ENCODE measurements at regions not wholly inside any gene's neighbourhood (a gene's known extent, or its start where the extent isn't known, plus 50 kb on each side); places are given as distances from the start of the nearest gene placed in this dataset.

DNA sequence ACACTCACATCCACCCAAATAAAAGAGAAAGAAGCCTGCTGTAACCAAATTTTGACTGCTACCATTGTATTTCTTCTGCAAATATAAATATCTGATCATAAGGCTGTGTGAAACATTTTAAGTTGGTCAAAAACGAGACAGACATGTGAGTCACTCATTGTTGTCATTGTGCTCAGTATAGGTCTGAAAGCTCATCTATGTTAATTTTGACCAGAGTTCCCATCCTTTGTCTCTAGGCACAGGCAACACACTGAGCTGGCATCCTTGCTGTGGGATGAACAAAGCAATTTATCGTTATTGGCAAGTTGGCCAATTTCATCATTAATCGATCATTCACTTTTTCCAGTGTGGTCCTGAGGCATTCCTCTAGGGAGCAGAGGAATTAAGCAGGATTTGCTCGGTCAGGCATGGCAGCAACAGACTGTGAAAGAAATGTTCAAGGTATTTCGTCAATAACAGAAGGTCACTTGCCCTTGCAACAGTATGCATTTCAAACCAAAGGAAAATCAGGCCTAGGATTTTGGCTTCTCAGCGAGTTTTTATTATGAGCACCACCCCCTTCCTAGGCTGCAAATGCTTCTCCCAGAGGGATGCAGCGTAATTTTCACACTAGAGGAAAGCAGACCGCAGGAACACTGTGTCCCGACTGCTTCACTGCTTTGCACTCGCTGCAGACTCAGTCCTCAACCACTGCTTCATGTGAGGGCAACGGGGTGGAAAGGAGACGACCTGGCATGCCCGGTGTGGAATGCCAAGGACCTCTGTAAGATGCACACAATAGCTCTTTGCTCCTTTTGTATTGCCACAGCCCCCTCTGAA is 87.9 kb upstream of the SMYD2 start:
- Histone ChIP-seq H2AFZ (ENCODE audit: low read depth, low read length) (no peak overlapping the region), H3K36me3 (ENCODE audit: insufficient read depth, low read length) (no peaks in the 10 kb centered on the region), H3K4me1 (ENCODE audit: insufficient read depth, low read length) (no peaks in the 10 kb centered on the region), H3K79me2 (ENCODE audit: insufficient read depth, low read length) (no peaks in the 10 kb centered on the region), H3K9me3 (ENCODE audit: insufficient read depth, low read length, severe bottlenecking) (no peaks in the 10 kb centered on the region), H3K4me2 (ENCODE audit: insufficient read depth, low read length) (no peak overlapping the region), H4K20me1 (ENCODE audit: insufficient read depth, low read length) (no peaks in the 10 kb centered on the region), H3K9ac (ENCODE audit: low read depth, low read length) (no peak overlapping the region), H3K27me3 (ENCODE audit: insufficient read depth, low read length, poor library complexity) (peaks cover 15% of the 10 kb centered on the region), H3K27ac (ENCODE audit: low read length) (no peak overlapping the region), H3K4me3 (ENCODE audit: low read depth in 1 of 2, low read length in 2 of 2) (no peak overlapping the region)
- TF ChIP-seq EZH2 (IDR thresholded peaks at IDR 0.05; ENCODE audit: borderline replicate concordance, low read depth, low read length, severe bottlenecking) = no peak
- TF ChIP-seq, protein P1, sequence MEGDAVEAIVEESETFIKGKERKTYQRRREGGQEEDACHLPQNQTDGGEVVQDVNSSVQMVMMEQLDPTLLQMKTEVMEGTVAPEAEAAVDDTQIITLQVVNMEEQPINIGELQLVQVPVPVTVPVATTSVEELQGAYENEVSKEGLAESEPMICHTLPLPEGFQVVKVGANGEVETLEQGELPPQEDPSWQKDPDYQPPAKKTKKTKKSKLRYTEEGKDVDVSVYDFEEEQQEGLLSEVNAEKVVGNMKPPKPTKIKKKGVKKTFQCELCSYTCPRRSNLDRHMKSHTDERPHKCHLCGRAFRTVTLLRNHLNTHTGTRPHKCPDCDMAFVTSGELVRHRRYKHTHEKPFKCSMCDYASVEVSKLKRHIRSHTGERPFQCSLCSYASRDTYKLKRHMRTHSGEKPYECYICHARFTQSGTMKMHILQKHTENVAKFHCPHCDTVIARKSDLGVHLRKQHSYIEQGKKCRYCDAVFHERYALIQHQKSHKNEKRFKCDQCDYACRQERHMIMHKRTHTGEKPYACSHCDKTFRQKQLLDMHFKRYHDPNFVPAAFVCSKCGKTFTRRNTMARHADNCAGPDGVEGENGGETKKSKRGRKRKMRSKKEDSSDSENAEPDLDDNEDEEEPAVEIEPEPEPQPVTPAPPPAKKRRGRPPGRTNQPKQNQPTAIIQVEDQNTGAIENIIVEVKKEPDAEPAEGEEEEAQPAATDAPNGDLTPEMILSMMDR (IDR thresholded peaks at IDR 0.05; ENCODE audit: borderline replicate concordance, extremely low read depth, low read length, poor library complexity, severe bottlenecking) = no peak
- DNase-seq (no peak), ATAC-seq (ENCODE audit: insufficient read depth, low read depth) (no peak)

DNA sequence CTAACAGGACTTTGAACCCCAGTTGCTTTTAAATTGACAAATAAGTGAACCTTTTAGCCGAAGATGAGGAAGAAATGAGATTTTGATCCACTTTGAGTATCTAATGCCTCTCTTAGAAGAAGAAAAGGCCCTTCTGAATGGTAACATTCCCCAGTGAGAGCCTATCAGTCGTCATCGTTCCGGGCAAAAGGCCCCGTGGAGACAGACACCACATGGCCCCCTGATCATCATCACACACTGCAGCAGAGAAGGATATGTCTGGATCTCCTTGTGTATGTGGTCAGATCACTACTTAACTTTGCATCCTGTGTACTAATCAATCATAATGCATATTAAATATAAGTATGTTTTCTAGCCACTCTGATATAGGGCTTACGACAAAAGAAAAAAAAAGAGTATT is 87.3 kb upstream of the SMYD2 start:
- H3K36me3 ChIP-seq (ENCODE audit: insufficient read depth, low read length) = no peaks in the 10 kb centered on the region
- H3K9me3 ChIP-seq (ENCODE audit: insufficient read depth, low read length, severe bottlenecking) = no peaks in the 10 kb centered on the region
- H3K4me2 ChIP-seq (ENCODE audit: insufficient read depth, low read length) = no peak overlapping the region
- ATAC-seq (ENCODE audit: insufficient read depth, low read depth) = no peak
- TF ChIP-seq, protein P1 (IDR thresholded peaks at IDR 0.05; ENCODE audit: borderline replicate concordance, extremely low read depth, low read length, poor library complexity, severe bottlenecking) = no peak
- no peak for TF ChIP-seq EZH2 (IDR thresholded peaks at IDR 0.05; ENCODE audit: borderline replicate concordance, low read depth, low read length, severe bottlenecking)
- no peaks in the 10 kb centered on the region for H3K79me2 ChIP-seq (ENCODE audit: insufficient read depth, low read length)
- no peaks in the 10 kb centered on the region for H3K4me1 ChIP-seq (ENCODE audit: insufficient read depth, low read length)
- no peak overlapping the region for H3K27ac ChIP-seq (ENCODE audit: low read length)
- no peak overlapping the region for H2AFZ ChIP-seq (ENCODE audit: low read depth, low read length)
- H3K4me3 ChIP-seq (ENCODE audit: low read depth in 1 of 2, low read length in 2 of 2) = no peak overlapping the region
- no peaks in the 10 kb centered on the region for H4K20me1 ChIP-seq (ENCODE audit: insufficient read depth, low read length)
- no peak for DNase-seq
- peaks cover 13% of the 10 kb centered on the region for H3K27me3 ChIP-seq (ENCODE audit: insufficient read depth, low read length, poor library complexity)
- no peak overlapping the region for H3K9ac ChIP-seq (ENCODE audit: low read depth, low read length)

DNA sequence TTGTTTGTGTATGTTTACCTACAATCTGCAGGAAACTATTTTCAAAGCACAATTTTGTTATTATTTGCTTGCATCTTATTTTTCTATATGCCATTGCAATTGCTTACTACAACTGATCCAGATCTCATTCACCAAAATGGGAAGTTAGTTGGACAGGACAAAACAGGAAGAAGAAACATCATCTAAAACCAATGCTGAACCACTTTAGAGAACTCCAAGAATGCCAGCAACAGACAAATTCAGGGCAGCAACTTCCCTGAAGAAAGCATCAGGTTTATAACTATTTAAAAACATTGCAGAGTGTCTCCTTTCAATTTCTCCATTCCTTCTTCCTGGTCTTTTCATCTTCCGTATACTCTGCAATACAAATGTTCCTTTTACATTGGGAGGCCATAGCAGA is 82.4 kb upstream of the SMYD2 start:
- Histone ChIP-seq H3K27me3 (ENCODE audit: insufficient read depth, low read length, poor library complexity) (peaks cover 19% of the 10 kb centered on the region), H3K79me2 (ENCODE audit: insufficient read depth, low read length) (no peaks in the 10 kb centered on the region), H3K9me3 (ENCODE audit: insufficient read depth, low read length, severe bottlenecking) (no peaks in the 10 kb centered on the region), H3K4me2 (ENCODE audit: insufficient read depth, low read length) (no peak overlapping the region), H3K9ac (ENCODE audit: low read depth, low read length) (no peak overlapping the region), H3K4me1 (ENCODE audit: insufficient read depth, low read length) (no peaks in the 10 kb centered on the region), H3K27ac (ENCODE audit: low read length) (no peak overlapping the region), H2AFZ (ENCODE audit: low read depth, low read length) (no peak overlapping the region), H3K36me3 (ENCODE audit: insufficient read depth, low read length) (no peaks in the 10 kb centered on the region), H3K4me3 (ENCODE audit: low read depth in 1 of 2, low read length in 2 of 2) (no peak overlapping the region), H4K20me1 (ENCODE audit: insufficient read depth, low read length) (no peaks in the 10 kb centered on the region)
- TF ChIP-seq, protein P1 (IDR thresholded peaks at IDR 0.05; ENCODE audit: borderline replicate concordance, extremely low read depth, low read length, poor library complexity, severe bottlenecking) = no peak
- no peak for TF ChIP-seq EZH2 (IDR thresholded peaks at IDR 0.05; ENCODE audit: borderline replicate concordance, low read depth, low read length, severe bottlenecking)
- no peak for DNase-seq
- no peak for ATAC-seq (ENCODE audit: insufficient read depth, low read depth)

All from DND-41 (cell line).